CD4-positive, alpha-beta T cell treated with Interferon alpha-2 for 1 hour (primary cell): ENCODE measurements at regions not wholly inside any gene's neighbourhood (a gene's known extent, or its start where the extent isn't known, plus 50 kb on each side); places are given as distances from the start of the nearest gene placed in this dataset.

Experiments
- DNase-seq, 2 donors: peaks; one replicate each; pipeline ENCODE4 v3.0.0-alpha.2; 2020 to 2022

- DNase-seq, result no peak
Measured at GRCh38 chr18:71189581-71189980, 900.7 kb downstream of the SOCS6 start.

DNA sequence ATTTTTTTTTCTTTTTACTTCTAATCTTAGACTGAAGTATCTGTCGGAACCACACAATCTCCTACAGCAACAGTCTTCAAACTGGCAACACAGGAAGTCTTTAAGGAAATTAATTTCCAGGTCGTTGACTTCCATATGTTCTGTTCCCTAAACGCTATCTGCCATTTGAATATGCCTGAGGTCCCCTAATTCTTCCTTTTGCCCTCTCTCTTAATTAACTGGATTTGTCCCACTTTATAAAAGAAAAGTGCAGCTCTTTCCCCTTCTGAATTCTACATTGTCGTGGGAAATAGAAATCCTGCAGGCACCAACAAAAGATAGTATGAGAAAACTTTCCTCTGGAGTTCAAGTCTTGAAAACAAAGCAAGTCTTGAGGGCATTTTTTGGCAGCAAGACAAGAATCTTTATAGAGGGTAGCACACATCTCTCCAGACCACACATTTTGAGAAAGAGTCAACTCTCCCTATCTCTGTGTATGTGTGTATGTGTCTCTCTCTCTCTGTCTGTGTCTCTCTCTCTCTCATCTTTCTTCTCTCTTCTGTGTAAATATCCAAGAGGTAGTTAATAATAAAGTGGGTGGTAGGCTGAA lies 879.8 kb downstream of the SOCS6 start:
- DNase-seq, result no peak

GRCh38 chr18:71136487-71136886 lies 847.6 kb downstream of the SOCS6 start:
- DNase-seq, result no peak

DNA sequence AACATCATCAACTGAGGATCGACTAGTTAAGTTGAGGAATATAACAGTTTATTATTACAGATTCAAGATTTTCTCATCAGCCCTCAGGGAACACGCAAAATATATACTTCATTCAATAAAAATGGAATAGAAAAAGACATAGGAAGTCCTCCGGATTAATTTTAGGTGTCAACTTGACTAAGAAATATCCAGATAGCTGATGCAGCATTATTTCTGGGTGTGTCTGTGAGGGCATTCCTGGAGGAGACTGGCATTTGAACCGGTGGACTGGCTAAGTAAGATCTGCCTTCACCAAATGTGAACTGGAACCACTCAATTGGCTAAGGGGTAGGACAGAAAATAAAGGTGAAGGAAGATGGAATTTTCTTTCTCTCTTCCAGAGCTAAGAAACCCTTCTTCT lies 845.3 kb downstream of the SOCS6 start:
- DNase-seq, result no peak

DNA sequence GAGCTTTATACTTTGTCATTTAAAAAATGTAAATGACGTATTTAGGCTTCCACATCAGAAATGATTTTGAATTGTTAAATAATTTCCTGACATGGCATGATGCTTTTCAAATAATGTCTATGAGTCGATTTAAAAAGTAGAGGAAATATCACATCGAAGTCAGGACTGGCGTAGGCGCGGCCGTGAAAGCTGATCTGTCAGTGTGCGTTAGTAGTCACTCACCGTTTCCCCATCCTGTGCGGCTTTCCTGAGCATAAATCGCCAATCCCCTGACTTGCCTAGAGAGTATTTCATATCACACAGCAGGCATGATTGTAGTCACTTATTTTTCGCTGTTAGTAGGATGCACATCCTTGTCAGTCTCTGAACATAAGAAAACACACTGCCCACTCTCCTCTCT lies 843.1 kb downstream of the SOCS6 start:
- DNase-seq, result no peak

DNA sequence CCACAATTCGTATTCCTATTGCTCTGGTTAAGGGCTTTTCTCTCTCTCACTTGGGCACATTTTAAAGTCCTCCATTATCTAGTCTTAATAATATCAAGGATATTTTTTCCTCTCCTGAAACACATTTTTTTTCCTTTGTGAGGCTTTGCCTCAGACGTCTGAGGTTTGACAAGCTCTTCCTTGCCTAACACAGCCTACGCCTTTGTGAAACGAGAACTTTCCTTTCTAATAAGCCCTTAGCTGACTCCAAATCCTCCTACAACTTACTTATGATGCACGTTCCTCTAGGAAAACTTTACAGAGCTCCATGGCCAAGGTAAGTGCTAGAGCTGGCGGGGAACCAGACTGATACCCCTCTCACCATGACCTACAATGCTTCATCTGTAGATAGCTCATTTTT lies 841.5 kb downstream of the SOCS6 start:
- DNase-seq, result no peak

- no peak for DNase-seq
Measured at GRCh38 chr18:71125581-71125980, 836.7 kb downstream of the SOCS6 start.

DNA sequence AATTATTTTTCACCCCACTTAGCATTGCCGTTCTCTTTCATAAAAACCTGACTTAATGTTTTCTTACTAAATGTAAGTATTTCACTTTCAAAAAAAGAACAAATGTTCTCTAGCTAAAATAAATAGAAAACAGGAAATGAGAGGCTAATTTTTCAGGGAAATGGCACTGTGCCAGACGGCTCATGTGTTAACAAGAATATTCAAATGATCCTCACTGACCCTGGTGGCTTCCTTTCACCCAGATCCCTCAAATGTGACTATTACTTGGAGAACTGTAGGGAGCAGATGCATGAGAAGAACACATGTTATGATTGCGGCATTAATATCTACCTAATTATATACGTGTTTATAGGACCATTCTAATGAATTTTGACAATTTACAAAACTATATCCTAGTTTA lies 827.7 kb downstream of the SOCS6 start:
- no peak for DNase-seq

- no peak for DNase-seq
Measured at GRCh38 chr18:71115261-71115660, 826.4 kb downstream of the SOCS6 start.

GRCh38 chr18:71114550-71115210 lies 825.8 kb downstream of the SOCS6 start:
- DNase-seq, result no peak

GRCh38 chr18:71107244-71107643 lies 818.4 kb downstream of the SOCS6 start:
- no peak for DNase-seq

GRCh38 chr18:71106701-71107100 lies 817.9 kb downstream of the SOCS6 start:
- DNase-seq, result no peak

DNA sequence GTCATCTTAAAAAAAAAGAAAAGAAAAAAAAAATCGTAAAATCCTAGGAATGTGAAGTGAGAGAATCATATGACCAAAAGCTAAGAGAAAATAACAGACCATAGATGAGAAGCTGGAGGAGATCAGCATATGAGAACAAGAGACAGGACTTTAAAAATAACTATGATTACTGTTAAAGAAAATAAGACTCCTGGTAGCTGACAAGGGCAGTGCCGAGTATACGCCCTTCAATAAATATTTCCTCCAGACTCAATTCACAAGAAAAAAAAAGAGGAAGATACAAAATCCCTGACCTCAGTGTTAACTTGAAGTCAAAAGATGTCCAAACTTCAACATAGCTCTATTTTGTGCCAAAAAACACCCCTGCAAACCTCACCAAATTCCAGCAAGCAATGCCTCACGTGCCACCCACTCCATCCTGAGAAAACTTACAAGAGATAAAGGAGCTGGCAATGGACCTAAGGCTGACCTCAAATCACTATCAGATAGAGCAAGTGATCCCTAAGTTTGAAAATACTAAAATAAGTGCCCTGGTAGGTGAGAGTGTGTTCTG lies 817.2 kb downstream of the SOCS6 start:
- no peak for DNase-seq

DNA sequence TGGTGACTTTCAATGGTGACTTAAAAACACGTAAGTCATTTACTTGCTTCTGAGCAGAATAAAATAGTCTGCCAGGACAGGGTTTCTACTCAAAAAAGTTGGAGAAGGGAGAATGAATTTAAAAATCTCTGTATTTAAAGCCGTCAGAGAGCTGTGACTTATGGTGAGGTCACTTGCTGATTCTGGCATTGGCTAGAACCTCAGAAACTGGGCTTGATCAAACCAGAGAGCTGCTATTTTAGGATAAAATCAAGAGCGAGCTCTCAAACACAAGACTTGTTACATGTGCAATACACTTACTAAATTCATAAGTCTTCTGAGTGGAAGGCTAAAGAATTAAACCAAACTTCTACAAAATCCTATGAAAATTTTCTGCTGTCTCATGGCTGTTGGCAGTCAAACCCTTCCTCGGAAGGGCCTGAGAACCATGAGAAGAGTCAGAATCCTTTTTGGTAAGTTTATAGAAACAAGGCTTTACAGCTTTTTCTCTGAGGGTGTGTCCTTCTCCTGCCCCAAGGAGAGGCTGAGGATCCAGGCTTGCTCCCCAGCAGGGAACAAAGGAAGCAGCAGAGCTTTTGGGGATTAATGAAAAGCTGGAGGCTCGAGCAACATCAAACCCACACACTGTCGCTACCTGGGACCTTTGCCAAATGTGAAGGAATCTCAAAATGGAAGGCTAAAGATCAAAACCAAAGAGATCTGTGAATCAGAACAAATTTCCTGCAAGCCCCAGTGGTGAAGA lies 816.4 kb downstream of the SOCS6 start:
- DNase-seq, result no peak

DNA sequence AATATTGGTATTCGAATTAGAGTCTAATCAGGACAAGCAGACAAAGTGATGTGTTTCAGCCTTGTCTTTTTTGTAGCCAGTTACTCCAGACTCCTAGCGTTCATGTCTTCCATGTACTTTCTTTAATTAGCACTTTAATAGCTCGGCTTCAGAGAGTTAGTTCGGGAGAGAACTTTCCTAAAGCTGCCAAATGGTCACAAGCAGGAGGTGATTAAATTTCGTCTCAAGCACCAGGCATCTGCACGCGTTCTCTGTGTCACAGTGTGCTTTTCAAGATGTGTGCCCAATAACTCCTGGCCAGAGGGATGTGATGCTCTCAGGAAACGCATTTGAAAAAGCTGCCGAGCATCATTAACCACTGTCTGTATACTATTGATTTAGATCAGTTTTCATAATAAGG lies 790.8 kb downstream of the SOCS6 start:
- DNase-seq, result no peak

- DNase-seq, result no peak
Measured at GRCh38 chr18:71077451-71077850, 788.6 kb downstream of the SOCS6 start.

DNA sequence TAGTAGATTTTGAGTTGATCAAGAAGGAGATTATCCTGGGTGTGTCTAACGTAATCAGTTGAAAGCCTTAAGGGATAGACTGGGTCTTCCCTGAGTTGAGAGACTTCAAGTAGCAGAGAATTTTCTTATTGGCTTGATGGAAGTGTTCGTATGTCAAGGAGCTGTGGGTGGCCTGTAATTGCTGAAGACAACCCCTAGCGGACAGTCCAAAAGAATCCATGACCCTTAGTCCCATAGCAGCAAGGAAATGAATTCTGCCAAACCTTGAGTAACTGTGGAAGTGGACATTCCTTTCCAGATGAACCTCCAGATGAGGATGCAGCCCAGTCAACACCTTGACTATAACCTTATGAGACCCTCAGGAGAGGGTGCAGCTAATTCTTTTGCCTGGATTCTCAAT lies 786.3 kb downstream of the SOCS6 start:
- no peak for DNase-seq

DNA sequence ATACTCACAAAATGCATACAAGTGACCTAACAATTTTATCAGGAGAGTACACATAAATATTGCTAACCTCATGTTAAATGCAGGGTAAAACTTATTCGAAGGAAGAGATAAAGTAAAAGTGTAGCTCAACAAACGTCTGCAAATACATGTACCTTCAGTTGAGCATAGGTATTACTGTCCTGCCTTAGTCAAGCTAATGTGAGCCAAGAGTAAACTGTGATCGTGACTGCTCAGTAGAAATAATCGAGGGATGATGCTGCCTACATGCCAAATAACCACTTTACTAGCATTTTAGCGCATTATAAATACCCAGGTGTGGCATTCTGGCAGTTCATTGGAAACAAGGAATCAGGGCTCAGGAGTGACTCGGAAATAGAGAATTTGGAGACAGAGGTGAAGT lies 779.5 kb downstream of the SOCS6 start:
- DNase-seq, result no peak

DNA sequence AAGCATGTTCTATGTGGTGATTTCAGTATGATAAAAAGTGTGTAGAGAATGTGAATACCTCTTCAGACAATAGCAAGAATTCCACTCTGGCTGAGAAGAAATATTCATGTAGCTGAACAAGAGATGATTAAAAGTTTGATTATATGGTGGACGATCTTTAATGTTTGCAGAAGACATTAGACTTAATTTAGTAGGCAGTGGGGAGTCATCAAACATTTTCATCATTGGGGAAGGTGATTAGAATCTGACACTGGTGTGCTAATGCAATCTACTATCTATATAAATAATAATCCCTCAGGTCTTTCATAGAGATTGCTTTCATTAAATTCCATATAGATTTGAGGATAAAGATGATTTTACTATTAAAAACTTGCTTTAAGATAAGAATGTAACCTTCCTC lies 761.0 kb downstream of the SOCS6 start:
- no peak for DNase-seq

- no peak for DNase-seq
Measured at GRCh38 chr18:71047882-71048281, 759.0 kb downstream of the SOCS6 start.

DNA sequence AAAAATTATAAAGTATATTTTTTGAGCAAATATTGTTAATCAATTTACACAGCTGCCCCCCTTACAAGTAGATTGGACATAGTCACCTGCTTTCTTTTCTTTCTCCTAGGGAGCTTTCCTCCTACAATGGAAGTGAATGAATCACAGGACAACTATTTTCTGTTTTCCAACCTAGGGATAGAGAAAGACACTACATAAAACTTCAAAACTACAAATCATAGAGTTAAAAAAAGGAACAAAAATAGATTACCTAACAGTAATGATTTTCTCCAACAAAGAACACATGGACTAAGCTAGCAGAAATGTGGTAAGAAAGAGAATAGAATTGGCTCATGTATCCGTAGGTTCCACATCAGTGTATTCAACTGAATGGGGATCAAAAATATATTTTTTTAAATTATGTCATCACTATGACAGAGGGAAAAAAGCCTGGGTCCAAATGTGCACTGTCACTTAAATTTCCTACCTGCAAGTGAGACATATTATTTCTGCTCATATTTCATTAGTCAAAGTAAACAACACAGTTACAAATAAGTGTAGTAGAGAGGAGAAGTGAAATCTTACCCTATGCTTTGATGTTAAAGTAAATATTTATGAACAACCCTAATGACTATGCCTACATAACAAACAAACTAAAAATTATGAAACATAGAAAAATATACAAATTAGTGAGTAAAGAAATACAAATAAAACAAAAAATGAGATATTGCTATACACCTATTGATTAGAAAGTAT lies 756.7 kb downstream of the SOCS6 start:
- DNase-seq, result no peak

DNA sequence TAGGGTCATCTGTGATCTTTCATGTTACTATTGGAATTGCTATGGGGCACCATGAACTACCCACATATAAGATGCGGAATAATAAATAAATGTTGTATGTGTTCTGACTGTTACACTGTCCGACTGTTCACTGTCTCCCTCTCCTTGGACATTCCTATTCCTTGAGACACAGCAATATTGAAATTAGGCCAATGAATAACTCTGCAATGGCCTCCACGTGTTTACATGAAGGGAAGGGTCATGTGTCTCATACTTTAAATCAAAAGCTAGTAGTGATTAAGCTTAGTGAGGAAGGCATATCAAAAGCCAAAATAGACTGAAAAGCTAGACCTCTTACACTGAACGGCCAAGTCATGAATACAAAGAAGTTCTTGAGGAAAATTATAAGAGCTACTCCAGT lies 751.3 kb downstream of the SOCS6 start:
- DNase-seq, result no peak

- DNase-seq, result no peak
Measured at GRCh38 chr18:71038196-71038595, 749.4 kb downstream of the SOCS6 start.
